Stimulated activated CD8-positive, alpha-beta memory T cell treated with anti-CD3 and anti-CD28 coated beads, Interleukin-4, amount 100 ng/mL, for 1 hour (primary cell): ENCODE measurements at regions not wholly inside any gene's neighbourhood (a gene's known extent, or its start where the extent isn't known, plus 50 kb on each side); places are given as distances from the start of the nearest gene placed in this dataset.

ENCODE experiments used
- DNase-seq, 2 donors: peaks; one replicate each; pipeline ENCODE4 v3.0.0-alpha.2; 2020; ENCODE audit warnings: low read depth in 2 of 2, low spot score in 1 of 2

DNA sequence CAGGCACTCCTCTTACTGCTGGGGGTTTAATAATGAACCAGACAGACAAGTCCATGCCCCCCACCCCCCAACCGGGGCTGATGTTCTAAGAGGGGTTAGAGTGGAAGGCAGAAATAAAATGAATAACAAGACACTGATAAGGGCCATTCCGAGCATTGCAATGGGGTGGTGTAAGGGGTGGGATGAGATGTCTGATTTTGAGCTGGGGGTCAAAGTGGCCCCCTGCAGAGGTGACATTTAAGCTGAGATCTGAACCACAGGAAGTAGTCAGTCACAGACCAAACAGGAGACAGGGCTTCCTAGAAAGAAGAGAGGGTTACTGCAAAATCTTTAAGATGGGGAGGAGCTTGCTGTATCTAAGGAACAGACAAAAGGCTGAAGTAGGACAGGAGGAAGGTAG is 180.6 kb upstream of the SH3BP4 start:
- no peak for DNase-seq

- DNase-seq = no peak
These were observed 181.1 kb upstream of the SH3BP4 start for GRCh38 chr2:234770715-234771141.

DNA sequence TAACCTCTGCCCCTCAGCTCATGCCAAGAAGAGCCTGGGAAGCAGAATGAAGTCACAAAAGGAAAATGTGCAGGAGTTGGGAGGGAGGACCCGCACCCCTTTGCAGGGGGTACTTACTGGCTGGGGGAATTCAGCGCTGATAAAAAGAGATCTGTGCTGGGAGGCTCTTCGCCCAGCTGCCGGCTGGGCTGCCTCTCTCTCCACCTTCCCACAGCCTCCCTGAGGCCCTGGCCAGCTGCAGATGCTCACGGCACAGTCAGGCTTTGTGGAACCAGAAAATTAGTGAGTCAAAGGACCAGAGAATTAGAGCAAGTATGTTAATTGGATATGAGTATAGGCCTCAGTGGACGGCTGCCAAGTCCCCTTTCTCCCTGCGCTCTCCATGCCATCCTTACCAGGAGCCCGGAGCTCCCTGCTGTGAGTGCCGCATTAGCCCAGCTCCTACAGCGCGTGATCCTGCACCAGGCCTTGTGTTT is 181.7 kb upstream of the SH3BP4 start:
- DNase-seq = no peak

DNA sequence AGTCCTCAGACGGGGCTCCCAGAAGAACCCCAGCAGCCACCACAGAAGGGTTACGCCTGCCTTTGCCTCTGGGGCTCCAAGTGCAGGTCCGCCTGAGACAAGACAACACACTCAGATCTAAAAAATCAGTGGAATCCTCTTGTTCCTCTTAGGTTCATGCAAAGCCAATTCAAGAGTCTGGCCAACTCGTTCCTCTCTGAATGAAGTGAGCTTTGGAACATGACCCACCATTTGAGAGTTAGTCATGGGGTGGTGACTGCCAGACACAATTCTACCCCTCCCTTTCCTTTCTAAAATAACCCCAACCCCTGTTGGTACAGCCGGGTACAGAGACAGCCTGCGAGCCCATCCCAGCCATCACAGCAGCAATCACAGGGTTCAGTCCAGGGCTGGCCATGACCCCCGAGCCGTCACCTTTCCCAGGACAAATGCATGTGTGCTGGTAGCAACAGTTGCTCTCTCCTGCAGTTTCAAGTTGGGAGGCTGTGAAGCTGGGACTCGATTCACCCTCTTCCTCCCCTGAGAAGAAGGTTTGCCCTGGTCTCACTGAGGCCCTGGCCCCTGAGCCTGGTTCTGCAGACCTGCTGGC is 183.1 kb upstream of the SH3BP4 start:
- DNase-seq = no peak

DNA sequence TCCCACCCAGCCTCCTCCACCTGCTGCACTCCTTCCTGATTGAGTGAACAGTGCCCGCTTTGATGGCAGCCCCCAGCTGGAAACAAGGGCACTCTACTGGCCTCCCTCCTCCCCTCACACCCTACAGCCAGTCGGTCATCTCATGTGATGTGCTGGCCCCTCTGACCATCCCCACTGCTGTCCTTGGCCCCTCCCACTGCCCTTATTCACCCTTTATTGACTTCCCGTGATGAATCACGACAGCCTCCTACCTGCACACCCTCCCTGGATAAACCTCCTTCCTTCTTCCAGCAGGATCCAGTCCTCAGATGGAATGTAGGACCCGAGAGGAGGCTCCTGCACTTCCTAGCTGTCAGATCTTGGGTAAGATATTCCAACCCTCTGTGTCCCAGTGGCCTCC is 186.5 kb upstream of the SH3BP4 start:
- DNase-seq = no peak

GRCh38 chr2:234764372-234764771 is 187.4 kb upstream of the SH3BP4 start:
- no peak for DNase-seq

GRCh38 chr2:234763002-234763873 is 188.6 kb upstream of the SH3BP4 start:
- no peak for DNase-seq

- DNase-seq = no peak
These were observed 189.9 kb upstream of the SH3BP4 start for GRCh38 chr2:234761910-234762309.

DNA sequence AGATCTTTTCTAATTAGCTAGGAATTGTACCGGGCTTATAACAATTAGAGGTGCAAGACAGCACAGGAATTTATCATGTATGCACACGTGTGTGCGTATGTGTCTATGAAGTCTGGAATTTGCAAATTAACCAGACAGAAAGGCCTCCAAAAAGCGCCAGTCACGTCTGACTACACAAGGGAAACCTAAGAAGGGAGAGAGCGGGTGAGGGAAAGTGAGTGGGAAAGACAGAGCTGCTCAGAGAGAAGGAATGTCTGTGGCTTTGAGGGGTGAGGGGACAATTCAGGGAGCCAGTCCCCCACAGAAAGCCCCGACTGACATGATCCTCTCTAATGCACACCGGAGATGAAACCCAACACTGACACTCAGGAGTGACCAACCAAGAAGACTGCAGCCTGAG is 197.7 kb upstream of the SH3BP4 start:
- DNase-seq = no peak

GRCh38 chr2:234753701-234754100 is 198.1 kb upstream of the SH3BP4 start:
- no peak for DNase-seq

DNA sequence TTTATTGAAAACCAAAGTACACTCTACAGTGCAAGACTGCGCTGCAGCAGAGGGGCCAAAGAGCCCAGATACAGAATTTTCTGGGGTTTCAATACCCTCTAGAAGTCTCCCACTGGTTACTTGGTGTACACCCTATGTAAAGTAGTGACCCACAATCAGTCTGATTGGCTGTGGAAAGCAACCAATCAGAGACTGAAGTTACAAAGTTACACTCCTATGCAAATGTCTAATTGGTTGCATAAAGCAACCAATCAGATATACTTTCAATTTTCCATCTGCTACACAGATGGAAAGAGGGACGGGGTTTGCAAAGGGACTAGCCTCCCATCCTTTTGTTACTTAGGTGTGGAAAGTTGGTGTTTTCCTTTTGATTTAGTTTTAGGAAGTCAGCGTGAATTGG is 198.9 kb upstream of the SH3BP4 start:
- DNase-seq = no peak

GRCh38 chr2:234751275-234751973 is 200.4 kb upstream of the SH3BP4 start:
- DNase-seq = no peak

DNA sequence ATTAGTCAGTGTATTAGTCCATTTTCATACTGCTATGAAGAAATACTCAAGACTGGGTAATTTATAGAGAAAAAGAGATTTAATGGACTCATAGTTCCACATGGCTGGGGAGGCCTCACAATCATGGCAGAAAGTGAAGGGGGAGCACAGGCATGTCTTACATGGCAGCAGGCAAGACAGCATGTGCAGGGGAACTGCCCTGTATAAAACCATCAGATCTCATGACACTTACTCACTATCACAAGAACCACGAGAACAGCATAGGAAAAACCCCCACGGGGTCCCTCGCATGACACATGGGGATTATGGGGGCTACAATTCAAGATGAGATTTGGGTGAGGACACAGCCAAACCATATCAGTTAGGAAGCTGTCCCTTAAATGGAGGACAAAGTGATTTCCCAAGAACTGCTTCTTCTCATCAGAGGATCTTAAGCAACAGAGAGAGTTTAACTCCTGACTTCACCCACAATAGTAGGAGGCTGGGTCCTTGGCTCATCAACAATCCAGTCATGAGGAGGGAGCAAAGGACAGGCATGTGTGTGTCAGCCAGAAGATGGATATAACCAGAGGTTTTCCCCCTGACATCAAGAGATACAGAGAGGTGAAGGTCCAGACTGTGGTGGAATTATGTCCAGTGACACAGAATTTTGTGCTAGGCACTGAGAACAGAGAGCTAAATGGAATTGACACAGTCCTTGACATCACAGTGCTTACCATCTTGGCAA is 203.8 kb upstream of the SH3BP4 start:
- DNase-seq = no peak

DNA sequence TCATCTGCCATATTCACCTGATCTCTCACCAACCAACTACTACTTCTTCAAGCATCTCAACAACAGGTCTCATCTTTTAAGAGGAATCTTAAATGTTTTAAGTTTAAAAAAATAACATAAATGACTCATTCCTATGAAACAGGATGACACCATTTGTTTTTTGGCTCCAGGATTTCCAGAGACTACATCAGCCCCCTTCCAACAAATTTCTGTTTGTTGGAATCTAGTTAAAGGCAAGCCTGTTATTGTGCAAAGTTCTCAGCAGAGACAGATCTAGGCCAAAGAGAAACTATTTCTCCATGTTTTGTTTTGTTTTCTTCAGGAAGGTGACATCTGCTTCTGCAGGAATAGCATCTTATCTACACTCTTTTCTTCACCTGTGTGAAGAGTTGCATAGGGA is 204.8 kb upstream of the SH3BP4 start:
- DNase-seq = no peak

DNA sequence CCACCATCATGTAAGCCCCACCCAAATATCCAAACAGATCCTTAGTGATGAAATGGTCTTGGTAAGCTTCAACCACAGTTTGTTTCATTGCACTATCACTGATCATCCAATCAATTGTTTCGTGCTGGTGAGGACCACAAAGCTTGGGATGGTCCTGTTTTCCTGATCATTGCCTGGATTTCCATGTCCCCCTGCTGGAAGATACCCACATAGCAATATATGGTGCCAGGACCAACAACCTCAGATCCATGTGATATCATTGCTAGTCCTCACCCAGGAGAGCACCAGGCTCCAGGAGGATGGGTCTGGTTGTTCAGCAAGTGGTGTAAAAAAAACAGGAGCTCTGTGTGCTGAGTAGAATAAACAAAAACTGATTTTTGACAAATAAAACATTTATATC is 206.5 kb upstream of the SH3BP4 start:
- DNase-seq = no peak

GRCh38 chr2:234741976-234742375 is 209.8 kb upstream of the SH3BP4 start:
- DNase-seq = no peak

DNA sequence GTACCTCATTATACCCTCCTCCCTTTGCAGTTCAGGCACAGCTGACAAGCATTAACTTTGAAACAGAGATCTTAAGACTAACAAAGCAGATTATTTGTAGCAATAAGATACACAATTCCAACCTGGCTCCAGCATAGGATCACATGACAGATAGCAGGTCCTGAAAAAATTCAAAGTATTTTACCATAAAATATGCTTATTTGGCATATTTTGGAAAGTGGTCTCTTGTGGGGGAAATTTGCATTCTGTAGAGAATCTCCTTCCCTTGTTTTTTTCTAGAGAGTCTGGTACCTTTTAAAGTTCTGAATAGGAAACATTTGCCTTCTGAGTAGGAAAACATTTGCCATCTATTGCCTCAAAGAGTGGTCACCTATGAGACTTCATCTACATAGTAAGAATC is 212.8 kb upstream of the SH3BP4 start:
- DNase-seq = no peak

- no peak for DNase-seq
These were observed 216.0 kb upstream of the SH3BP4 start for GRCh38 chr2:234735829-234736228.

- no peak for DNase-seq
These were observed 217.8 kb upstream of the SH3BP4 start for GRCh38 chr2:234733795-234734600.

- DNase-seq = no peak
These were observed 218.7 kb upstream of the SH3BP4 start for GRCh38 chr2:234733093-234733489.
